HCT116 (cell line): ENCODE measurements at regions not wholly inside any gene's neighbourhood (a gene's known extent, or its start where the extent isn't known, plus 50 kb on each side); places are given as distances from the start of the nearest gene placed in this dataset.

Experiments used
- ATAC-seq: fragments of 200-7000 bp; cut with Tn5 transposase; 2 replicates; pipeline ENCODE4 v1.9.1; 2020; ENCODE audit warnings: mild to moderate bottlenecking, moderate library complexity
- BruUV-seq: library from RNA; stranded (reverse); fragments of 400-500 nt; replicated peaks from 2 replicates; lab custom pipeline; 2021; lab: Mats Ljungman, UMichigan
- CTCF ChIA-PET: fragments of 300-600 bp; sonication (Branson Sonifier 250); formaldehyde crosslinking; loops from one replicate; lab custom pipeline; 2021; ENCODE audit warnings: antibody characterized with exemption; lab: Charles Lee
- POLR2A ChIA-PET: fragments of 300-600, 350-600 bp; sonication (Branson Sonifier 250); formaldehyde crosslinking; loops from one replicate; lab custom pipeline; 2021; ENCODE audit warnings: antibody characterized with exemption; lab: Charles Lee
- RAD21 ChIA-PET, 2 experiments: fragments of 300-600 bp; sonication (Branson Sonifier 250); formaldehyde crosslinking; loops; one replicate each; lab custom pipeline; 2023; ENCODE audit warnings: low total read pairs in 2 of 2; ENCODE audit not compliant: uncharacterized antibody in 2 of 2, unreplicated experiment in 2 of 2, low non-redundant PET in 1 of 2; lab: Charles Lee
- DNase-seq: peaks from one replicate; pipeline ENCODE4 v3.0.0-alpha.2; 2010; ENCODE audit warnings: low read depth, low spot score
- H2AFZ ChIP-seq: fragments of 200-600 bp; shearing (Covaris generic), sonication (generic); 2 replicates; pipeline ENCODE4 v1.6.1; 2017; ENCODE audit warnings: low read depth, mixed run types, mixed read lengths, antibody characterized with exemption, low read length; ENCODE audit not compliant: poor library complexity, severe bottlenecking
- H3K27ac ChIP-seq: 2 replicates; pipeline ENCODE4 v1.5.1; 2012; ENCODE audit warnings: low read depth, low read length
- H3K27me3 ChIP-seq: fragments of 200-600 bp; sonication (generic); 2 replicates; pipeline ENCODE4 v1.6.1; 2016; ENCODE audit warnings: mixed run types, low read length, mixed read lengths; ENCODE audit not compliant: insufficient read depth
- H3K36me3 ChIP-seq, 2 experiments: fragments of 200-500 bp in 1 of 2; fragments of 200-600 bp in 1 of 2; sonication (Bioruptor generic) in 1 of 2; sonication (generic) in 1 of 2; 2 replicates each; pipeline versions ENCODE4 v1.5.1 to v1.6.1; 2014 to 2016; ENCODE audit warnings: low read length in 2 of 2, inconsistent platforms in 1 of 2, mixed read lengths in 1 of 2, mixed run types in 1 of 2; ENCODE audit not compliant: insufficient read depth in 2 of 2, control insufficient read depth in 1 of 2
- H3K4me1 ChIP-seq, 2 experiments: fragments of 200-600 bp in 1 of 2; sonication (generic) in 1 of 2; 2 replicates each; pipeline versions ENCODE4 v1.5.1 to v1.6.1; 2012 to 2017; ENCODE audit warnings: low read length in 2 of 2, inconsistent platforms in 1 of 2, mild to moderate bottlenecking in 1 of 2, mixed read lengths in 1 of 2, mixed run types in 1 of 2, moderate library complexity in 1 of 2; ENCODE audit not compliant: insufficient read depth in 2 of 2, control insufficient read depth in 1 of 2
- H3K4me2 ChIP-seq: fragments of 200-600 bp; sonication (generic); 2 replicates; pipeline ENCODE4 v1.6.1; 2017; ENCODE audit warnings: mixed run types, low read length, mixed read lengths
- H3K4me3 ChIP-seq, 2 experiments: fragments of 200-600 bp in 1 of 2; sonication (generic) in 1 of 2; replicated peaks in 1 of 2; 2 replicates each; pipeline ENCODE4 v1.5.1; 2011 to 2016; ENCODE audit warnings: low read length in 2 of 2, control low read depth in 1 of 2, low read depth in 1 of 2, mild to moderate bottlenecking in 1 of 2, mixed read lengths in 1 of 2, mixed run types in 1 of 2
- H3K79me2 ChIP-seq: fragments of 200-600 bp; sonication (generic); 2 replicates; pipeline ENCODE4 v1.6.1; 2017; ENCODE audit warnings: mild to moderate bottlenecking, mixed run types, low read length, moderate library complexity, mixed read lengths; ENCODE audit not compliant: insufficient read depth
- H3K9ac ChIP-seq: fragments of 200-600 bp; sonication (generic); 2 replicates; pipeline ENCODE4 v1.6.1; 2016; ENCODE audit warnings: low read length, mixed read lengths
- H3K9me2 ChIP-seq: fragments of 200-600 bp; sonication (generic), shearing (Covaris generic); 2 replicates; pipeline ENCODE4 v1.6.1; 2017; ENCODE audit warnings: mixed run types, mild to moderate bottlenecking, moderate library complexity; ENCODE audit not compliant: insufficient read depth
- H3K9me3 ChIP-seq, 2 experiments: fragments of 200-500 bp in 1 of 2; fragments of 200-600 bp in 1 of 2; sonication (Bioruptor generic) in 1 of 2; sonication (generic) in 1 of 2; 2 replicates each; pipeline ENCODE4 v1.6.1; 2014 to 2017; ENCODE audit warnings: low read length in 2 of 2, mixed read lengths in 2 of 2, inconsistent platforms in 1 of 2, low read depth in 1 of 2, mild to moderate bottlenecking in 1 of 2, mixed run types in 1 of 2, moderate library complexity in 1 of 2; ENCODE audit not compliant: control insufficient read depth in 1 of 2, insufficient read depth in 1 of 2
- H4K20me1 ChIP-seq: fragments of 200-600 bp; sonication (generic), shearing (Covaris generic); 2 replicates; pipeline ENCODE4 v1.6.1; 2017; ENCODE audit warnings: mixed run types, mild to moderate bottlenecking, moderate library complexity; ENCODE audit not compliant: insufficient read depth
- CBX3 ChIP-seq: IDR thresholded peaks from 2 replicates; pipeline ENCODE4 v1.6.1; 2012; ENCODE audit warnings: low read depth
- POLR2AphosphoS5 ChIP-seq: IDR thresholded peaks from 2 replicates; pipeline ENCODE4 v1.6.1; 2011; ENCODE audit warnings: mild to moderate bottlenecking, low read depth, low read length, moderate library complexity
- RAD21 ChIP-seq: IDR thresholded peaks from 2 replicates; pipeline ENCODE4 v1.6.1; 2012; ENCODE audit warnings: low read depth, mild to moderate bottlenecking
- YY1 ChIP-seq: IDR thresholded peaks from 2 replicates; pipeline ENCODE4 v1.6.1; 2011; ENCODE audit warnings: low read length, low read depth, moderate library complexity, mild to moderate bottlenecking; ENCODE audit not compliant: insufficient replicate concordance; ENCODE audit errors: extremely low read depth
- intact Hi-C: fragments of 100-400 bp; cut with micrococcal nuclease; formaldehyde crosslinking; loops from 2 replicates; pipeline ENCODE4 v1.10.0; 2022
- TF ChIP-seq, protein P1 (sequence below): IDR thresholded peaks from 2 replicates; pipeline ENCODE4 v1.6.1; 2012; ENCODE audit warnings: low read depth
- TF ChIP-seq, protein P2 (sequence below), 3 experiments: fragments of 200-600 bp in 1 of 3; sonication (generic) in 1 of 3; IDR thresholded peaks in 2 of 3; conservative IDR thresholded peaks in 1 of 3; 2 replicates each; pipeline ENCODE4 v1.5.1; 2012 to 2017; ENCODE audit warnings: low read depth in 2 of 3, low read length in 2 of 3, antibody characterized with exemption in 1 of 3, borderline replicate concordance in 1 of 3, control low read depth in 1 of 3, mild to moderate bottlenecking in 1 of 3, mixed read lengths in 1 of 3, mixed run types in 1 of 3, moderate library complexity in 1 of 3; ENCODE audit not compliant: insufficient read depth in 1 of 3

DNA sequence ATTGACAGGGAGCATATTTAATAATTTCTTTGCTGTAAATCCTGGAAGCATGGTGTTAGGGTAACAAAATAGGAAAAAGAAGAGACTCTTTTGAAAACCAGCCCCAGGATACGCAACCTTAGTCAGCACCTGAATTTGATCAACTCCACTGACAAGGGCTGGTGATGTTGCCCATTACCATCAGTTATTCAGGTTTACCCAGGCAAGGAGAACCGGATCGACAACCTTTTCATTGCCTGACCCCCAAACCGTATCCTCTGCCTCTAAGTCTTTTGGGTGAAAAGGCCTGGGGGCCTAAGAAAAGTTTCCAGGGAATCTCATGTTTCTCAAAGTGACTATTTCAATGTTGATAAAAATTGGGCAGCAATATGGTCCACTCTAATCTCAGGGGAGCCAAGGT lies 313.3 kb downstream of the KBTBD8 start (continued):
- TF ChIP-seq, protein P1, sequence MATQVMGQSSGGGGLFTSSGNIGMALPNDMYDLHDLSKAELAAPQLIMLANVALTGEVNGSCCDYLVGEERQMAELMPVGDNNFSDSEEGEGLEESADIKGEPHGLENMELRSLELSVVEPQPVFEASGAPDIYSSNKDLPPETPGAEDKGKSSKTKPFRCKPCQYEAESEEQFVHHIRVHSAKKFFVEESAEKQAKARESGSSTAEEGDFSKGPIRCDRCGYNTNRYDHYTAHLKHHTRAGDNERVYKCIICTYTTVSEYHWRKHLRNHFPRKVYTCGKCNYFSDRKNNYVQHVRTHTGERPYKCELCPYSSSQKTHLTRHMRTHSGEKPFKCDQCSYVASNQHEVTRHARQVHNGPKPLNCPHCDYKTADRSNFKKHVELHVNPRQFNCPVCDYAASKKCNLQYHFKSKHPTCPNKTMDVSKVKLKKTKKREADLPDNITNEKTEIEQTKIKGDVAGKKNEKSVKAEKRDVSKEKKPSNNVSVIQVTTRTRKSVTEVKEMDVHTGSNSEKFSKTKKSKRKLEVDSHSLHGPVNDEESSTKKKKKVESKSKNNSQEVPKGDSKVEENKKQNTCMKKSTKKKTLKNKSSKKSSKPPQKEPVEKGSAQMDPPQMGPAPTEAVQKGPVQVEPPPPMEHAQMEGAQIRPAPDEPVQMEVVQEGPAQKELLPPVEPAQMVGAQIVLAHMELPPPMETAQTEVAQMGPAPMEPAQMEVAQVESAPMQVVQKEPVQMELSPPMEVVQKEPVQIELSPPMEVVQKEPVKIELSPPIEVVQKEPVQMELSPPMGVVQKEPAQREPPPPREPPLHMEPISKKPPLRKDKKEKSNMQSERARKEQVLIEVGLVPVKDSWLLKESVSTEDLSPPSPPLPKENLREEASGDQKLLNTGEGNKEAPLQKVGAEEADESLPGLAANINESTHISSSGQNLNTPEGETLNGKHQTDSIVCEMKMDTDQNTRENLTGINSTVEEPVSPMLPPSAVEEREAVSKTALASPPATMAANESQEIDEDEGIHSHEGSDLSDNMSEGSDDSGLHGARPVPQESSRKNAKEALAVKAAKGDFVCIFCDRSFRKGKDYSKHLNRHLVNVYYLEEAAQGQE = no peak
- TF ChIP-seq, protein P2, sequence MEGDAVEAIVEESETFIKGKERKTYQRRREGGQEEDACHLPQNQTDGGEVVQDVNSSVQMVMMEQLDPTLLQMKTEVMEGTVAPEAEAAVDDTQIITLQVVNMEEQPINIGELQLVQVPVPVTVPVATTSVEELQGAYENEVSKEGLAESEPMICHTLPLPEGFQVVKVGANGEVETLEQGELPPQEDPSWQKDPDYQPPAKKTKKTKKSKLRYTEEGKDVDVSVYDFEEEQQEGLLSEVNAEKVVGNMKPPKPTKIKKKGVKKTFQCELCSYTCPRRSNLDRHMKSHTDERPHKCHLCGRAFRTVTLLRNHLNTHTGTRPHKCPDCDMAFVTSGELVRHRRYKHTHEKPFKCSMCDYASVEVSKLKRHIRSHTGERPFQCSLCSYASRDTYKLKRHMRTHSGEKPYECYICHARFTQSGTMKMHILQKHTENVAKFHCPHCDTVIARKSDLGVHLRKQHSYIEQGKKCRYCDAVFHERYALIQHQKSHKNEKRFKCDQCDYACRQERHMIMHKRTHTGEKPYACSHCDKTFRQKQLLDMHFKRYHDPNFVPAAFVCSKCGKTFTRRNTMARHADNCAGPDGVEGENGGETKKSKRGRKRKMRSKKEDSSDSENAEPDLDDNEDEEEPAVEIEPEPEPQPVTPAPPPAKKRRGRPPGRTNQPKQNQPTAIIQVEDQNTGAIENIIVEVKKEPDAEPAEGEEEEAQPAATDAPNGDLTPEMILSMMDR (IDR thresholded peaks at IDR 0.05 in 2 of 3, conservative IDR thresholded peaks at IDR 0.05 in 1 of 3; ENCODE audit: borderline replicate concordance in 1 of 3, insufficient read depth in 1 of 3, low read depth in 2 of 3, low read length in 2 of 3) = no peak
- no peak for TF ChIP-seq YY1
- no peak for TF ChIP-seq POLR2AphosphoS5
- TF ChIP-seq RAD21 = no peak

DNA sequence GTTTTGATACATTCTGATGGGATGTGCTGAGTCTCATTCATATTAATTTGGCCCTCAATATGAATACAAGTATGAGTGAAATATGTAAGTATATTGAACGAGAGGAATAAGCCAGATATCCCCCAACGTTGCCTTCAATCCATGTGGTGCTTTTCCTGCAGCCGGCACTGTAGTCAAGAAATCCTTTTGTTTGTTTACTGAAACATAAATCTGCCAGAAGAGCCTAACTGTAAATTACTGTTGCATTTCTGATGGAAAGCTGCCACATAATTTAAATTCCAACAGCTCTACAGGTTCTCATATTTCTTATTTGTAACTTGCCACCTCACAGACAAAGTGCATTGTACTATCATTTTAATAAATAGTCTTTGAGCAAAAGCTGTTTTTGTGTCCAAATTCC lies 314.0 kb downstream of the KBTBD8 start:
- no TSS peak for BruUV-seq
- Histone ChIP-seq H3K9ac (no peak overlapping the region), H3K4me3 (no peak overlapping the region), H2AFZ (no peak overlapping the region), H3K27ac (no peak overlapping the region), H3K79me2 (no peaks in the 10 kb centered on the region), H3K9me2 (no peaks in the 10 kb centered on the region), H3K4me2 (no peak overlapping the region), H3K36me3 (no peaks in the 10 kb centered on the region), H3K4me1 (no peaks in the 10 kb centered on the region), H4K20me1 (no peaks in the 10 kb centered on the region), H3K27me3 (peaks cover 14% of the 10 kb centered on the region; the same call in 1 of the 2 replicates), H3K9me3 (no peaks in the 10 kb centered on the region)
- CTCF ChIA-PET = no interaction called here
- POLR2A ChIA-PET = no interaction called here
- intact Hi-C loops = no loop called here
- RAD21 ChIA-PET = no interaction called here
- DNase-seq = no peak
- TF ChIP-seq, protein P1 = no peak
- TF ChIP-seq RAD21 (no peak), CBX3 (no peak), POLR2AphosphoS5 (no peak)
- ATAC-seq = no peak
